Skeletal muscle tissue (tissue), 3 donors: ENCODE measurements at regions not wholly inside any gene's neighbourhood (a gene's known extent, or its start where the extent isn't known, plus 50 kb on each side); places are given as distances from the start of the nearest gene placed in this dataset.

Experiments used
- H3K27ac ChIP-seq: one replicate; pipeline ENCODE4 v1.7.0; 2013; ENCODE audit warnings: mild to moderate bottlenecking, low read depth, low read length, inconsistent platforms
- H3K27me3 ChIP-seq, 3 donors: one replicate each; pipeline ENCODE4 v1.7.0; 2013; ENCODE audit warnings: low read length in 3 of 3; ENCODE audit not compliant: control insufficient read depth in 3 of 3, insufficient read depth in 3 of 3
- H3K36me3 ChIP-seq, 3 donors: one replicate each; pipeline ENCODE4 v1.7.0; 2013; ENCODE audit warnings: low read length in 3 of 3; ENCODE audit not compliant: control insufficient read depth in 3 of 3, insufficient read depth in 3 of 3
- H3K4me1 ChIP-seq, 3 donors: one replicate each; pipeline ENCODE4 v1.7.0; 2013; ENCODE audit warnings: low read length in 3 of 3, mild to moderate bottlenecking in 3 of 3; ENCODE audit not compliant: control insufficient read depth in 3 of 3, insufficient read depth in 3 of 3
- H3K4me3 ChIP-seq, 3 donors: one replicate each; pipeline ENCODE4 v1.7.0; 2013; ENCODE audit warnings: low read length in 3 of 3
- H3K9ac ChIP-seq, 3 donors: one replicate each; pipeline ENCODE4 v1.7.0; 2013; ENCODE audit warnings: low read length in 3 of 3, mild to moderate bottlenecking in 3 of 3, moderate library complexity in 2 of 3, low read depth in 1 of 3
- H3K9me3 ChIP-seq, 3 donors: one replicate each; pipeline ENCODE4 v1.7.0; 2013; ENCODE audit warnings: low read length in 3 of 3; ENCODE audit not compliant: control insufficient read depth in 3 of 3
- donor health status: Osteomylitis.

DNA sequence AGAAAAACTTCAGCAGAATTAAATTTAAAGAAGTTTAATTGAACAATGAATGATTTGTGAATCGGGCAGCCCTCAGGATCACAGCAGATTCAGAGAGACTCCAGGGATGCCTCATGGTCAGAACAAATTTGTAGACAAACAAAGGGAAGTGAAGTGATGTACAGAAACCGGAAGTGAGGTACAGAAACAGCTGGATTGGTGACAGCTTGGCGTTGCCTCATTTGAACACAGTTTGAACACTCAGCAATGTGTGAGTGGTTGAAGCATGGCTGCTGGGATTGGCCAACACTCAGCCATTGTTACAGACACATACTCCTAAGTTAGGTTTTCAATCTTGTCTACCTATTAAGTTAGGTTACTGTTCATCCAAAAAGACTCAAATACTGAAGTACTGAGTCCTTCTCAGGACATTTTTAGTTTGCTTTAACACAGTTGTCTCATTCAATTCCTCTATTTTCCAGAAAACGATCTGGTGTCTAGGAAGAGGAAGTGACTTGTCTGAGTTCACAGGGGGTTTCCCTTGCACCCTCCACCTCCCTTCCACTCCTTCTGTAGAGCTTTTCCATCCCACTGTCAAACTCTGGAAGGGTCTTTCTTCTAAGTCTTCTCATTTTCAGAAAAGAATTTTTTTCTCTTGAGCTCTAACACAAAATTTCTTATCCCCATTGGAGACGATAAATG, 137.9 kb downstream of the SLC4A3 start:
- H3K36me3 ChIP-seq = no peaks in the 10 kb centered on the region
- no peak overlapping the region for H3K4me3 ChIP-seq
- no peak overlapping the region for H3K9ac ChIP-seq
- no peak overlapping the region for H3K27ac ChIP-seq
- H3K27me3 ChIP-seq = no peaks in the 10 kb centered on the region
- H3K4me1 ChIP-seq = peaks cover 0 to 16% (median 13%) of the 10 kb centered on the region in 3 donors
- no peaks in the 10 kb centered on the region for H3K9me3 ChIP-seq

DNA sequence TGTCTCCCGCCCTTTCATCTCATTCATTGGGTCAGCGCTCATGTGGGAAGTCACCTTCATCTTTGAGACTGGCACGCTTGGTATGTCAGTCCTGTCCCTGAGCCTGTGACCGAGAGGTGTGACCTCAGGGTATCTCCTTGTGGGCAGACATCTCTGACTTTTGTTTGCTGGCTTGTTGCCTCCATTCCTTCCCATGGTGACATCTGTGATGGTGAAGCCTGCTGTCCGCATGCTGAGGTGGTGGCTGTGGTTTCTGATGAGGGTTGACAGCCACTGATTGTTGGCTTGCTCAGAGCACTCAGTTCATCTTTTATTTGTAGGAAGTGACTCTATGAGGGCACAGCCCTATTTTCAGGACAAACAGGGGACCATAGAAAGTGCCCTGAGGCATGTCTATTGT, 139.2 kb downstream of the SLC4A3 start:
- Histone ChIP-seq H3K4me1 (peaks cover 0 to 16% (median 13%) of the 10 kb centered on the region in 3 donors), H3K9ac (no peak overlapping the region), H3K36me3 (no peaks in the 10 kb centered on the region), H3K27me3 (no peaks in the 10 kb centered on the region), H3K4me3 (no peak overlapping the region), H3K9me3 (no peaks in the 10 kb centered on the region), H3K27ac (no peak overlapping the region)

DNA sequence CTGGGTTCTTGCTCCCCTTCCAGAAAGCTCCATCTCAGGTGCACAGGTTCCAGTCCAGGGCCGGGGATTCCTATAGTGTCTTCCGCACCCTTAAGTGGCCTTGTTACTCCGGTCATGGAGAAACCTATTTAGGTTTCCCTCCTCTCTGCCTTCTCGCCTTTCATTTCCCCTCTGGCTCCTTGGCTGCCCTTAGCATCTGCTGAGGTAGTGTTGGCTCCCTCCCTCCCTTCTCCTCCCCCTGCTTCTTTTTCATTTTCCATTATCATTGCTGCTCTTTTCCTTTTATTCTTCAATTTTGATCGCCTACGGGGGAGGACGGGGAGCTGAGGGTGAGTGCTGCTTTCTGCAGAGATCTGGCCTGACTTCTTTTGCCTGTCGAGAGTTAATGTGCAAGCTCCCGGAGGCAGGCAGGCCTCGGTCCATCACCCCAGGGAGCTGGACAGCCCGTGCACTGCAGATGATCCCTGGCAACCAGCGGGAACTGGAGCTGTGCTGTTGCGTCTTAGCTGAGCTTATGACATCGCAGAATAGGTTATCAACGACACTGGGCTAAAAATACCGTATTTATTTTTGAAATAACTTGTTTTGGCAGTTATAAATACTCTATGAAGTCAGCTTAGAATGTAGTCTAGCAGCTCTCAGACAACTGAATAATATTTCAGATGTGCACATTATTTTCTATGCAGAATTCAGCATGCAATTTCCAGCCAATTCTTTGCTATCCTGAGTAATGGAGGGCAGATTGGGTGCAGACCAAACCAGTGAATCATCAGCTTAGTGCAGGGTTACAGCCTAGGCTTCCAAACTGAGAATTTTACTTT, 141.9 kb downstream of the SLC4A3 start:
- Histone ChIP-seq H3K36me3 (no peaks in the 10 kb centered on the region), H3K9me3 (no peaks in the 10 kb centered on the region), H3K9ac (peak overlapping the region in 2 of 3 donors; percentile 6 to 33), H3K27me3 (no peaks in the 10 kb centered on the region), H3K4me3 (peak overlapping the region; percentile 17 to 58 (median 27)), H3K27ac (peak overlapping the region; percentile 8), H3K4me1 (peaks cover 0 to 16% (median 13%) of the 10 kb centered on the region in 3 donors)

DNA sequence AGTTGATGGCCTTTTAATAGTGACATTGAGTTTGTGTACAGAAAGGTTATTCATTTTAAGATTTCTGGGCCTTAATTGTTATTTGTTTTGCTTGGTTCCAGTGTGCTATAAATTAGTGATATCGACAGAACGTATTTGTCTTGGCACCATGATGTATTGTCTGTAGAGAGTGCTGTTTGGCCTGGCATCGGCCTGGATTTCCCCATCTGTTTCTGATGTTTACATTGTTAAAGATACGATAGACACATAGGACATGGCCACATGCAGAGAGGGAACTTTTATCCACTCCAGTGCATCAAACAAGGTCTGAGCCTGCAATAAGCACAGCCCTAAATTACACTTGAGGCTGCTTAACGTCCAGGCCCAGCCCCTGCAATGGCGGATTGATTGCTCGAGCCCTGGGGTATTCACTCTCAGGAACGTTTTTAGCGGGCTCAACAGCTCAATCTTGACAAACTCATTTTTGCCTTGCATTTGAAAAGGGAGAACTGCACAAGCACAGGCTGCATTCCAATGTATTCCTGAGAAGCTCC, 144.7 kb downstream of the SLC4A3 start:
- H3K9me3 ChIP-seq = no peaks in the 10 kb centered on the region
- H3K4me1 ChIP-seq = peaks cover 0 to 16% (median 13%) of the 10 kb centered on the region in 3 donors
- no peaks in the 10 kb centered on the region for H3K36me3 ChIP-seq
- no peaks in the 10 kb centered on the region for H3K27me3 ChIP-seq
- no peak overlapping the region for H3K27ac ChIP-seq
- H3K4me3 ChIP-seq = no peak overlapping the region
- no peak overlapping the region for H3K9ac ChIP-seq

DNA sequence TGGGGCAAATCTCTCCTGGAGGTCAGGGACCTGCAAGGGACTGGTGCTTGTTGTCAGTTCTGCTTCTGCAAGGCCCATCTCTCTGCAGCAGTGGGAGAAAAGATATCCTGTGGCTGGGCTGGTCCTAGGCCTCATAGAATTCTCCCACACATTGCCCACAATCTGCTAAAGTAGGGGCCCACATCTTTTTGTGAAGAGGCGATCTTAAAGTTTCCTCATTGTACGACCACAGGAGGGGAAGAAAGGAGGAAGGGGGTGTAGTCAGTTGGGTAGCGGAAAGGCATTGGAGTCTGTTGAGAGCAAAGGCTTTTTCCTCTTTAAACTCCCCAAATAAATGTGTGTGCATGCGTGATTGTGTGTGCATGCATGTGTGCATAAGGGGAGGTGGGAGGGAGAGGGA, 145.3 kb downstream of the SLC4A3 start:
- no peaks in the 10 kb centered on the region for H3K36me3 ChIP-seq
- no peak overlapping the region for H3K9ac ChIP-seq
- no peaks in the 10 kb centered on the region for H3K27me3 ChIP-seq
- H3K4me3 ChIP-seq = no peak overlapping the region
- no peaks in the 10 kb centered on the region for H3K9me3 ChIP-seq
- peaks cover 4 to 16% (median 13%) of the 10 kb centered on the region in 3 donors for H3K4me1 ChIP-seq
- no peak overlapping the region for H3K27ac ChIP-seq

DNA sequence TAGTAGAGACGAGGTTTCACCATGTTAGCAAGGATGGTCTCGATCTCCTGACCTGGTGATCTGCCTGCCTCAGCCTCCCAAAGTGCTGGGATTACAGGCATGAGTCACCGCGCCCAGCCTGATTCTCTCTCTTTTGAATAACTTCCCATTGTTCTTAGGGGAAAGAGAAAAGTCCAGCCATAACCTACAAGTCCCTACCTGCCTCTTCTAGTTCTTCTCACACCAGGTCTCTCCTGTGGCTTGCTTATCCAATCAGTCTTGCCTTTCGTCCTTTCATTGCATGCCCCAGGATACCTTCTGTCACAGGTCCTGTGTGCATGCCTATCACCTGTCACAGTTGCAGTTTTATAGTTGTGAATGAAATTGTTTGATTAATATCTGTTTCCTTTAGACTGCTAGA, 148.1 kb downstream of the SLC4A3 start:
- Histone ChIP-seq H3K27ac (no peak overlapping the region), H3K36me3 (no peaks in the 10 kb centered on the region), H3K9me3 (no peaks in the 10 kb centered on the region), H3K9ac (no peak overlapping the region), H3K4me3 (no peak overlapping the region), H3K4me1 (peaks cover 0 to 4% (median 0%) of the 10 kb centered on the region in 3 donors), H3K27me3 (no peaks in the 10 kb centered on the region)

DNA sequence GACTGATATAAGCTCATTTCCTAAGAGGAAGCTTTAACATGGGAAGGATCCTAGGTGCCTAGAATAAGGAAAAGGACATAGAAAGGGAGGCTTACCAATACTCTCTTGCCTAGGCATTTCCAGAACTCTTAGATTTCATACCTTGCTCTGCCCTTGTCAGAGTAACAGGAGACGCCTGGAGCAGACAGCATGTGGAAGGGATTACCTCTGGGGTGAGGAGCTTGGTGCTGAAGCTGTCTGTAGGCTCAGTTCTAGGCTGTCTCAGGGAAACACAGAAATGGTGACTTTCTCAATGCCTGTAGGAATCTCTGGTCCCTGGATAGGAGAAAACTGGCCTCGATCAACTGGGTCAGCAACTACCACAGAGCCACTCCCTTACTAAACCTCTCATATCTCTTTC, 150.0 kb downstream of the SLC4A3 start:
- no peak overlapping the region for H3K27ac ChIP-seq
- H3K27me3 ChIP-seq = no peaks in the 10 kb centered on the region
- H3K36me3 ChIP-seq = no peaks in the 10 kb centered on the region
- H3K9me3 ChIP-seq = no peaks in the 10 kb centered on the region
- no peak overlapping the region for H3K9ac ChIP-seq
- peaks cover 0 to 4% (median 0%) of the 10 kb centered on the region in 3 donors for H3K4me1 ChIP-seq
- no peak overlapping the region for H3K4me3 ChIP-seq

DNA sequence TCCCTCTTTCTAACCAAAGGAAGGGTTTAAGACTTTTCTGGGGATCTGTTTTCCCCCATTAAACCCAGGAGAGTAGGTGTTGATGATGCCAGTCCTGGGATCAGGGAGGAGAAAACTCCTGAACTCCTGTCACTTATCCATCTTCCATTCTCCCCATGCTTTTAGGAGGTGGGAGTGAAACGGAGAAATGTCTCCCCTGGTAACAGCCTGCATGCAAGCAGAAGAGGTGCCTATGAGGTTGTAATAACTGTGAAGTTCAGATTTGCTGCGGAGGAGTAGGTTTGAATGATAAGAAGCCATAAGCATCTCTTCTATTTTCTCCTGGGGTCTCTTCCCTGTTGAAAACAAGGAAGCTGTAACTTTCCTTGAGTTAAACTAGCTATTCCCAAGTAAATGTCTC, 150.8 kb downstream of the SLC4A3 start:
- no peaks in the 10 kb centered on the region for H3K9me3 ChIP-seq
- no peak overlapping the region for H3K4me3 ChIP-seq
- peaks cover 0 to 4% (median 0%) of the 10 kb centered on the region in 3 donors for H3K4me1 ChIP-seq
- H3K27me3 ChIP-seq = no peaks in the 10 kb centered on the region
- H3K27ac ChIP-seq = no peak overlapping the region
- H3K36me3 ChIP-seq = no peaks in the 10 kb centered on the region
- H3K9ac ChIP-seq = no peak overlapping the region

DNA sequence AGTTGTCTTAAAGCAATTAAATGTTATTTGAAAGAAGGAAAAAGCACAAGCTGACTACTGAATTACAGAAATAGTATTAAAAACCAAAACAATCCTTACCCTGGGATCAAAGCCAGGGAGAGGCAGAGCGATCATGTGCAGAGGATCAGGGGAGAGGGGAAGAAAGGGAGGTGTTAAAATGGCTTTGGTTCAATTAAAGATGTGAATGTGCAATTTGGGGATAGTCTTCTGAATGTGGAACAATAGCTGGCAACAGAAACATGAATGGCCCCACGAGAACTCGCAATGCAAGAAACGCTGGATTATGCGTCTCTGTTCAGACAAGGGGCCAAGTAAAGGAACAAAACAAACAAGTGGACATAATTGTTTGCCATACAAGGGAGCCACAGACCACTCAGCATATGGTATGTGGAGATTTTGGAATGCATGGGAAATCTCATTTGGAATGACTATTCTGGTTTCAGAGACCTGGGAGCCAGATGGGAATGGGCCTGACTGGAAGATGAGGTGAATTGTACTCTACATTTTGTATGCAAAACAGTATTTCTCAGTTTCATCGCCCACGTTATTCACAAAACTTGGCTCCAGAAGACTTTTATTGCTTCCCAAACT, 155.4 kb downstream of the SLC4A3 start:
- Histone ChIP-seq H3K36me3 (no peaks in the 10 kb centered on the region), H3K4me1 (no peaks in the 10 kb centered on the region), H3K4me3 (no peak overlapping the region), H3K9ac (no peak overlapping the region), H3K9me3 (no peaks in the 10 kb centered on the region), H3K27ac (no peak overlapping the region), H3K27me3 (no peaks in the 10 kb centered on the region)
